Loucy (cell line): ENCODE measurements at regions not wholly inside any gene's neighbourhood (a gene's known extent, or its start where the extent isn't known, plus 50 kb on each side); places are given as distances from the start of the nearest gene placed in this dataset.

ENCODE experiments used
- CTCF ChIP-seq: fragments of 200-600 bp; sonication (generic); conservative IDR thresholded peaks from 2 replicates; pipeline ENCODE4 v1.5.1; 2014; ENCODE audit warnings: mild to moderate bottlenecking, antibody characterized with exemption, low read length
- EZH2phosphoT487 ChIP-seq: fragments of 200-600 bp; IDR thresholded peaks from 2 replicates; pipeline ENCODE4 v1.6.1; 2018; ENCODE audit warnings: antibody characterized with exemption, mild to moderate bottlenecking, moderate library complexity, borderline replicate concordance

GRCh38 chr1:58398714-58399113 lies 147.8 kb downstream of the OMA1 start:
- TF ChIP-seq CTCF, result no peak
- TF ChIP-seq EZH2phosphoT487, result no peak
